HL-60 (cell line): ENCODE measurements at regions not wholly inside any gene's neighbourhood (a gene's known extent, or its start where the extent isn't known, plus 50 kb on each side); places are given as distances from the start of the nearest gene placed in this dataset.

Experiments used
- DNase-seq, 2 experiments: peaks; one replicate each; pipeline ENCODE4 v3.0.0-alpha.2; 2010 to 2020; ENCODE audit warnings: low read depth in 1 of 2, low spot score in 1 of 2
- H3K27ac ChIP-seq: fragments of 250-450 bp; sonication (Bioruptor Pico); replicated peaks from 2 replicates; pipeline ENCODE4 v1.5.1; 2020; ENCODE audit warnings: mild to moderate bottlenecking, moderate library complexity
- H3K27me3 ChIP-seq: fragments of 250-450 bp; sonication (Bioruptor Pico); 2 replicates; pipeline ENCODE4 v1.5.1; 2021; ENCODE audit warnings: mild to moderate bottlenecking, moderate library complexity; ENCODE audit not compliant: insufficient read depth, poor library complexity, severe bottlenecking
- H3K4me3 ChIP-seq: replicated peaks from 2 replicates; pipeline ENCODE4 v1.5.1; 2011; ENCODE audit warnings: mild to moderate bottlenecking, control low read depth, low read length; ENCODE audit not compliant: insufficient read depth
- CTCF ChIP-seq: IDR thresholded peaks from one replicate; pipeline ENCODE4 v1.5.1; 2011; ENCODE audit warnings: low read length, control low read depth, inconsistent platforms; ENCODE audit not compliant: insufficient read depth
- GABPA ChIP-seq: IDR thresholded peaks from 2 replicates; pipeline ENCODE4 v1.6.1; 2012; ENCODE audit warnings: low read depth
- POLR2AphosphoS5 ChIP-seq: IDR thresholded peaks from 2 replicates; pipeline ENCODE4 v1.6.1; 2012; ENCODE audit warnings: low read depth
- REST ChIP-seq: IDR thresholded peaks from 2 replicates; pipeline ENCODE4 v1.6.1; 2012; ENCODE audit warnings: low read depth; ENCODE audit not compliant: insufficient replicate concordance
- SPI1 ChIP-seq: IDR thresholded peaks from 2 replicates; pipeline ENCODE4 v1.6.1; 2012; ENCODE audit warnings: low read depth, mild to moderate bottlenecking, borderline replicate concordance

GRCh38 chr6:40882323-40882997, 156.6 kb downstream of the UNC5CL start:
- Histone ChIP-seq H3K27ac (no peak overlapping the region), H3K27me3 (no peaks in the 10 kb centered on the region), H3K4me3 (no peak overlapping the region)
- no peak for TF ChIP-seq CTCF
- TF ChIP-seq REST: no peak
- no peak for TF ChIP-seq POLR2AphosphoS5
- TF ChIP-seq GABPA: no peak
- TF ChIP-seq SPI1: no peak
- no peak for DNase-seq

GRCh38 chr6:40881501-40881900, 157.5 kb downstream of the UNC5CL start:
- no peak for DNase-seq
- H3K4me3 ChIP-seq: no peak overlapping the region
- no peak for TF ChIP-seq CTCF
- peak; percentile 33; the same call in 1 of the 2 replicates for TF ChIP-seq SPI1
- no peak for TF ChIP-seq POLR2AphosphoS5
- H3K27ac ChIP-seq: no peak overlapping the region
- H3K27me3 ChIP-seq: no peaks in the 10 kb centered on the region

GRCh38 chr6:40880906-40881305, 158.1 kb downstream of the UNC5CL start:
- no peak for TF ChIP-seq POLR2AphosphoS5
- no peak for TF ChIP-seq GABPA
- TF ChIP-seq SPI1: no peak
- no peak for TF ChIP-seq REST
- no peak for TF ChIP-seq CTCF
- no peak overlapping the region for H3K4me3 ChIP-seq
- H3K27ac ChIP-seq: no peak overlapping the region
- no peak for DNase-seq
- H3K27me3 ChIP-seq: no peaks in the 10 kb centered on the region

GRCh38 chr6:40879169-40879568, 159.9 kb downstream of the UNC5CL start:
- H3K4me3 ChIP-seq: no peak overlapping the region
- H3K27me3 ChIP-seq: no peaks in the 10 kb centered on the region
- no peak for TF ChIP-seq POLR2AphosphoS5
- TF ChIP-seq SPI1: no peak
- TF ChIP-seq CTCF: no peak
- no peak for TF ChIP-seq REST
- H3K27ac ChIP-seq: no peak overlapping the region
- no peak for DNase-seq
